Activated CD4-positive, CD25-positive, alpha-beta regulatory T cell treated with anti-CD3 and anti-CD28 coated beads, Interleukin-2, amount 50 U/mL, for 72 hours (primary cell): ENCODE measurements at regions not wholly inside any gene's neighbourhood (a gene's known extent, or its start where the extent isn't known, plus 50 kb on each side); places are given as distances from the start of the nearest gene placed in this dataset.

ENCODE experiments used
- DNase-seq: peaks from one replicate; pipeline ENCODE4 v3.0.0; 2021

DNA sequence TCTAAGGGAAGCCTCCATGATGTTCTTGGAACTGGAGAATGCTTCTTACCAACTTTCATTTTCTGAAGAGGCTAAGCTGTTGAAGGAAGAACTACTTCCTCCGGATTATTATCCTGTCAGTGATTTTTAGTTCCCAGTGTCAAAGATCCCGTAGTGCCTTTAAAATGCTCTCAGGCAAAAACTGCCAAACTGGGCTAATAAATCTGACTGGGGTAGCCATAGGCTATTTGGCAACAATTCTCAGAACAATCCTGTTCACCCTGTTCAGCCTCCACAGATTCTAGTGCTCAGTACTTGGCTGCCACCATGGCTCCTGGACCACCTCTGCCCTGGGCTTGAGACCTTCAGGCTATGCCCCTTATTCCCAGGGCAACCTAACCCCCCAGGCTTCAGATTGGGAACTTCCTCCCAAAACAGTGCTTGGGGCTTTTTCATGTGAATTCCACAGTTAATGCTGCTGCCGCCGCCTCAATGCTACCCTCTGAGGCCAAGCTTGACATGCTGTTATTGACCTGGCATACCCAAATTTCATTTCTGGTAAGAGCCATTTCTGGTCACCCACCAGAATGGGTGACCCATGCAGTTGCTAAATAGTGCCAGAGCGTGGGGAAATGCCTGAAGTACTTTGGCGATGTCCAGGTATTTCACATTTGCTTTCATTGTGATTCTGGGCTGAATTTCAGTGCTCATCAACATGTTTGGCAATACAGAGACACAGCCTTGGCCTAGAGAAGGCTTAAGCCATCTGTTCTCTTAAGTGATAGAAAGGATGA, 110.0 kb upstream of the ARHGAP5 start:
- DNase-seq: no peak

GRCh38 chr14:31967669-31967975, 109.5 kb upstream of the ARHGAP5 start:
- no peak for DNase-seq

- no peak for DNase-seq
Measured at GRCh38 chr14:31968107-31968810, 108.8 kb upstream of the ARHGAP5 start.

DNA sequence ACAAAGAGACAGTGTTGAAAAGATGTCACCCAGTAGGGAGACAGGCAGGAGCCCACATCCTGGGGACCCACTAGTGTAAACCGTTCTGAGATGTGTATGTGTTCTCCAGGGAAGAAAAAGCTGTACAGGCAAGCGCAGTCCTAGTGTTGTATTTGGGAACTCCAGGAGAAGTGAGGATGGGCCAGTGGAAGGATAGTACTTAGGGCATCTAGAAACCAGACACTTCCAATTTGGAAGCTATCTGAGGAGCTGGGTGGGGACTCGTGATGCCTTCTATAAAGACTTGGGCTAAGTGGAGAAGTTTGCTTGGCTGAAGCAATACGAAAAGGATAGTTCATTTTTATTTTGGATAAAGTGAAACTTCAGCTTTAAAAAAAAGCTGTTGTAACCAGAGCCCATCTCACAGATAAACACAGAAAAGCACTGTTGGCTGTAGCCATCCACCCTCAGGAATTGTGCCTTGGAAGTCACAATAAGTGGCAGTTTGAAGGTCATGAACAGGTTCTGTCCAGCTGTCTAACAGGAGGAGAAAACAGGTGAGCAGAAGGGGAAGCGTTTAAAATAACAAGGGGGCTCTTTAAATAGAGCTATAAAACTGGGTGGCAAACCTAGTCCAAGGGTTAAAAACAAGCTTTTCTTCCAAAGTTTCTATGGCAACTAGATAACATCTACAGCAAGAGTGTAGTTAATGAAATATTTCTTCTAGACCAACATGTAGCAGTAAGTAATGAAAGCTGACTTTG, 108.0 kb upstream of the ARHGAP5 start:
- DNase-seq: no peak

GRCh38 chr14:31969699-31970240, 107.3 kb upstream of the ARHGAP5 start:
- DNase-seq: no peak

- no peak for DNase-seq
Measured at GRCh38 chr14:31970744-31971143, 106.4 kb upstream of the ARHGAP5 start.

DNA sequence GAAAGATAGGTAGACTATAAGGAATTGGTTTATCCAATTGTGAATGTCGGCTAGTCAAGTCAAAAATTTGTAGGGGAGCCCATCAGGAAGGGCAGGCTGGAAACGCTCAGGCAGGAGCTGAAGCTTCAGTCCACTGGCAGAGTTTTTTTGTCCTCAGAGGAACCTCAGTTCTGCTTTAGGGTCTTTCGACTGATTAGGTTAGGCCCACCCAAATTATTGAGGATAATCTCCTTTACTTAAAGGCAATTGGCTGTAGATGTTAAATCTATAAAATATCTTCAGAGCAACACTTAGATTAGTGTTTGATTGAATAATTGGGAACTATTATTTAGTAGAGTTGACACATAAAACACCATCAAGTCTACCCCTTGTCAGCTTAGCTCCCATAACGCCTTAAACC, 105.5 kb upstream of the ARHGAP5 start:
- DNase-seq: no peak

DNA sequence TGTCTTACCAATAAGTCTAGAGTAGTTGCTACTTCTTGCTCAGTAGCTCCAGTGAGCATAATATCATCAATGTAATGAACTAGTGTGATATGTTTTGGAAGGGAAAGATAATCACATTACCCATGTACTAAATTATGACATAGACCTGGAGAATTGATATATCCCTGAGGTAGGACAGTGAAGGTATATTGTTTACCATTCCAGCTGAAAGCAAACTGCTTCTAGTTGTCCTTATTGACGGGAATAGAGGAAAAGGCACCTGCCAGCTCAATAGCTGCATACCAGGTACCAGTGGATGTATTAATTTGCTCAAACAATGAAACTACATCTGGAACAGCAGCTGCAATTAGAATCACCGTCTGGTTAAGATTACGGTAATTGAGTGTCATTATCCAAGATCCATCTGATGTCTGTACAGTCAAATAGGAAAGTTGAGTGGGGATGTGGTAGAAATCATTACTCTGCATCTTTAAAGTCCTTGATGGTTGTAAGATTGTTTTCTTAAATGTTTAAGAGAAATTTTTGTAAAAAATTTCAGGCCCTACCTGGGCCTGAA, 100.0 kb upstream of the ARHGAP5 start:
- DNase-seq: no peak

- no peak for DNase-seq
Measured at GRCh38 chr14:31978423-31978822, 98.7 kb upstream of the ARHGAP5 start.

DNA sequence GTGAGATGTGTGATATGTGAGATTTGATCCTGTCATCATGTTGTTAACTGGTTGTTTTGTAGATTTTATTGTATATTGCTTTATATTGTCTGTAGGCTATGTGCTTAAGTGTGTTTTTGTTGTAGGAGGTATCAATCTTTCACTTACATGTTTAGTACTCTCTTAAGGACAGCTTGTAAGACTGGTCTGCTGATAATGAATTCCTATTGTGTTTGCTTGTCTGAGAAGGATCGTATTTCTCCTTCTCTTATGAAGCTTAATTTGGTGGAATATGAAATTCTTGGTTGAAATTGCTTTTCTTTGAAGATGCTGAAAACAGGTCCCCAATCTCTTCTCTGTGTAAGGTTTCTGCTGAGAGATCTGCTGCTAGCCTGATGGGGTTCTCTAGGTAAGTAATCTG, 94.5 kb upstream of the ARHGAP5 start:
- no peak for DNase-seq

- no peak for DNase-seq
Measured at GRCh38 chr14:31986405-31986804, 90.7 kb upstream of the ARHGAP5 start.

- DNase-seq: no peak
Measured at GRCh38 chr14:31987721-31988120, 89.4 kb upstream of the ARHGAP5 start.

DNA sequence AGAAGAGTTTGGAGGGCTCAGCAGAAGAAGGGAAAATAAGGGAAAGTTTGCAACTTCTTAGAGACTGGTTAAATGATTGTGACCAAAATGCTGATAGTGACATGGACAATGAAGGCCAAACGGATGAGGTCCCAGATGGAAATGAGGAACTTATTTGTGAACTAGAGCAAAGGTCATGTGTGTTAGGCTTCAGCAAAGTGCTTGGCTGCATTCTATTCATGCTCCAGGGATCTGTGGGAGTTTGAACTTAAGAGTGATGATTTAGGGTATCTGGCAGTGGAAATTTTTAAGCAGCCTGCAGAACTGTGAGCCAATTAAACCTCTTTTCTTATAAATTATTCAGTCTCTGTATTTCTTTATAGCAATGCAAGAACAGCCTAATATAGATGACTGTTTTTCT, 88.9 kb upstream of the ARHGAP5 start:
- no peak for DNase-seq

DNA sequence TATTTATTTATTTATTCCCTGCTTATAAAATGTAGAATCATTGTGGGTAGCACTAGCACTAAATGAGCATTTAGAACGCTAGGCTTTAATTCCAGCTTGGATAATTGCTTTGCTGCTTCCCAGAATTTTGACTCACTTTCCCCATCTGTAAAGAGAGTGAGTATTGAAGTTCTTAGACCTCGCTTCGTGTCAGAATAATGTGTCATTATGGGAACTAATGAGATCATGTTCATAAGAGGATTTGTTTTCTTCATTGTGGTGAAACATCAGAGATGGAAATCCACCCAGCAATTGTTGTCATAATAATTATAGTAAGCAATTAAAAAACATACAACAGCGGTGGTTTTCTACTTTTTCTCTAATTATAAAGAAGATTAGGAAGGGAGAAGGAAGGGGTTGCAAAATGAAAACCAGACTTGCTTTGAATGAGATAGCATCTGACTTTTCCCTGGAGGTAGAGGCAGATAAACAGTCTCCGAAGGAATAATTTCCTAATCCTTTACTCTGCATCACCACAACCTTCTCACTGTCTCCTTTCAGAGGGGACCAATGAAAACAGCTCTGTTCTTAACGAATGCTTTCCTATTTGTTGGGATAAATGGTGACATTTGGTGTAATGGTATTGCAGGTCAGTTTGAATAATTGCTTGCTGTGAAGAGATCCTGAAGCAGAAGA, 86.8 kb upstream of the ARHGAP5 start:
- DNase-seq: no peak

DNA sequence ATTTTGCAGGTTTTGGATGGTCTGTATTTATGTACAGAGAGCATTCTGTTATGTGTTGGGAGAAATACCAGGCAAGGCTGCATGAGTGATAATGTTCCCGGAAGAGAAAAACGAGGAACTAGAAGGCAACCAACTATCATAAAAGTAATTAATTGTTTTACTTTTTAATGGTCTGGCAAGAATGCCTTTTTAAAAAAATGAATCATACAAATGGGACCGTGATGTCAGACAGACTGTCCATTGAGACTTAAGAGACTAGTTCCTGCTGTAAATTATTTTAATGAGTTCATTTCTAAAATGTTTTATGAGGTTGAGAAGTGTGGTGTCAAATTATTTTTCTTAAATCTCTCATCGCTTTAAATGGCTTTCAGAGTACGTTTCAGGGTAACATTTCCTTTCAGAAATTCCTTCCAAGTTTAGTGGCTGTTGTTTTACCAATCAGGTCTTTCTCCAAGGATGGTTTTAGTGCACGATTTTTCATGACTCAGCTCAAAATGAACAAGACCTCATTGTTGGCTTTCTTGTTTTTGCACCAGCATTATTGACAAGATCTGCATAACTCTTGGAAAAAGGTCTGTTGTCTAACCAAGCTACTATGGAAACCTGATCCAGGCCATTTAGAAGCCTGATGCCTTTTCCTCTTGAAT, 86.1 kb upstream of the ARHGAP5 start:
- DNase-seq: no peak

DNA sequence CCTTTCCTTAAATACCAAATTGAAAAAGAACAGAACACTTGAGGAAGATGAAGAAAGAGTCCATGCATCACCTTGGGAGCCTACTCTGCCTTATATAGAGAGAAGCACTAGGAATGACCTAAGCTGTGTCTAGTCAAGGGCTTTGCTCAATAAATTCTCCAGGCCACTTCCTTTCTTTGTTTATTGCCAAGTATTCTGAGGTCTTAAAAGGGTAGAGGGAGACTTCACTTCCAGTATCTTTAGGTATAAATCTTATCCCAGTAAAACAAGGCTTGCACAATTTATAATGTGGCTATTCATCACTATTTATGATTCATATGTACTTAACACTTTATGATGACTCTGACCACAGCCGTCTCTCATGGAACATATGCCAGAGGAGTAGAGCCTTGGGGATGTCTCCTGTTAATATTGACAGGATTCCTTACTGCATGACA, 85.1 kb upstream of the ARHGAP5 start:
- no peak for DNase-seq

DNA sequence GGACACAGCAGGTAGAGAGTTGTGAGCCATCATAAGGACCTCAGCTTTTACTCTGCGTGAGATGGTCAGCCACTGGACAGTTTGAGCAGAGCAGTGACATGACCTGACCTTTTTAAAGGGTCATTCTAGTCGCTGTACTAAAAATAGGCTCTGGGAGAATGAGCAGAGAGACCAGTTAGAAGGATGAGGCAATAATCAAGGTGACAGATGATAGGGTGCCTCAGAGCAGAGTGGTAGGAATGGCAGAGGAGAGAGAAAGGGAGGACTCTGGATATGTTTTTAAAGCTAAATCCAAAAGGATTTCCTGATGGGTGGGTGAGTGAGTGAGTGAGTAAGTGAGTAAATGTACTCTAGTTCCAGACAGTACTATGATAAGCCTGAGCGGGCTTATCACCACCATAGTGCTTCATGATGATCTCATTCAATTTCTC, 83.6 kb upstream of the ARHGAP5 start:
- no peak for DNase-seq

DNA sequence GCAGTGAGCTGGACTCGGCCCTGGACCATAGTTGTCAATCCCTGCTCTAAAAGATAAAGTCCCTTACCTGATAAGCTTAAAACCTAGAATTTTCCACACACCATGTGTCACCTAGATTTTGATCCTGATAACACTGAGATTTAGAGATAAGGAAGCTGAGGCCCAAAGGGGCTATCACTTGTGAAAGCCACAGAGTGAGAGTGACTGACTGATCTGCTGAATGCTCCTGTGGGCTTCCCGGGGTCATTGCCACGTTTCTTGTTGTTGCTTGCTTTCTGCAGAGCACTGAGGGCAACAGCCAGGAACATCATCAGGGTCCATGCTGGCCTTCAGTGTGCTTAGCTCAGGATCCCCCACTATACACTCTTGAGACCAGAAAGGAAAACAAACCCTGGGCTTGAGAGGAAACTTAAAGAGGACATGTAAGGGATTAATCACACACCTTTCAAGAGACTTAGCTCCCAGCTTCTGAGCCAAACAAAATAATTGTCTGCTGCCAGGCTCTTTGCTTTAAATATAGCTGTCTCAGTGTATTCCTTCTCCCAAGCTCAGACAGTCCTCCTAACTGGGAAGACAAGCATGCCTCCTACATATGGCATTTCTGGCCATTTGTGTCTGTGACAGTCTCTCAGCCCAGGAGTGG, 82.6 kb upstream of the ARHGAP5 start:
- DNase-seq: no peak

DNA sequence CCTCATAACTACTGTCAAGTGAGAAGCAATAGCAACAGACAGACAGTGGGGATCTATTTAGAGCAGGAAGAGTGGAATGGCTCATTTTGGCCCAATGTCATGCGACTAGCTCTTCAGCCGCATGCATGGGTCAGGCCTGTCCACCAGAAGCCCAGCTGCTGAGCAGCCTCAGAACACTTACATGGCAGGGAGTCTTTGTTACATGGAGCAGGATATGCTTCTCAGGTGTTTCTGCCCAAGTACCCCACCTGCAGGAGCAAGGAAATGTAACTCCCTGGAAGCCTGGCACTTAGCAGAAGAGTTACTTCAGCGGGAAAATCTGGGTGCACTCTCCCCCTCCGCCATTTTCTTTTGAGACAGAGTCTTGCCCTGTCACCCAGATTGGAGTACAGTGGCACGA, 73.5 kb upstream of the ARHGAP5 start:
- DNase-seq: no peak

DNA sequence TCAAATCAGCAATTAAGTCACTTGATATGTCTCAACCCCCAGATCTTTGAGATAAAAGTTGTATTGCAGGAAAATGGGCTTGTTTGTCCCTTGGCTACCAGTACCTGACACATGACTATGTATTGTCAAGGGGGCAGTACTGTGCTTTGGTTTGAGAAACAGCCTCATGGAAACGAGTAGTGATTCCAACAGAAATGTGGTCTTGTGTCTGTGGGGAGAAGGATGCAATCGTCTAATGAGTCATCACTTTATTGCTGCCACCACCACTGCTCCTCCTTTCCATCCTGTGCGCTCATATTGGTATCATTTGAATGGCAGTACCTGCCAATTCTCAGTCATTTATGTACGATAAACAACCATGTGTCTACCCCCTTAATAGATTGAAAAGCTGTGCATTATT, 72.8 kb upstream of the ARHGAP5 start:
- no peak for DNase-seq

DNA sequence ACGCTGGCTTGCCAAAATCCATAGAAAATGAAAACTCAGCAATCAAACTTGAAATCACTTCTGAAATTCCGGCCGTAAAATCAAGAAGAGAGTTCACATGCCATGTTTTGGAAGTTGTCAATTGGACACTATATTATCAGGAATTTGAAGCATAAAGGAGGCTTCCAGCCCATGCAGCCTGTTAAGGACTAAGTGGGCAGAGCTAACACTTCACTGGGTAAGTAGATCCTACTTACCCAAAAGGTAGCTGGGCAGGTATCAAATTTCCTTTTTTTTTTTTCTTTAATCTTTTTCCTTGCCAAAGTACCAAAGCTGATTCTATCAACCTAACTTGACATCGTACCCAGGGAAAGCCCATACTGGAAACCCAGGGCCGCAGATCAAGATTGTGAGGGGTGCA, 71.5 kb upstream of the ARHGAP5 start:
- DNase-seq: no peak
